DND-41 (cell line): ENCODE measurements at regions not wholly inside any gene's neighbourhood (a gene's known extent, or its start where the extent isn't known, plus 50 kb on each side); places are given as distances from the start of the nearest gene placed in this dataset.

Experiments
- EZH2 ChIP-seq: IDR thresholded peaks from 3 replicates; pipeline ENCODE4 v1.6.1; 2012; ENCODE audit warnings: borderline replicate concordance, low read depth, mild to moderate bottlenecking, moderate library complexity, low read length, inconsistent platforms; ENCODE audit not compliant: severe bottlenecking
- TF ChIP-seq, protein P1 (sequence below): IDR thresholded peaks from 2 replicates; pipeline ENCODE4 v1.5.1; 2012; ENCODE audit warnings: borderline replicate concordance, low read length, moderate library complexity, mild to moderate bottlenecking; ENCODE audit not compliant: poor library complexity, severe bottlenecking; ENCODE audit errors: extremely low read depth

GRCh38 chr6:10202581-10202980, 212.3 kb downstream of the TFAP2A start:
- TF ChIP-seq, protein P1, sequence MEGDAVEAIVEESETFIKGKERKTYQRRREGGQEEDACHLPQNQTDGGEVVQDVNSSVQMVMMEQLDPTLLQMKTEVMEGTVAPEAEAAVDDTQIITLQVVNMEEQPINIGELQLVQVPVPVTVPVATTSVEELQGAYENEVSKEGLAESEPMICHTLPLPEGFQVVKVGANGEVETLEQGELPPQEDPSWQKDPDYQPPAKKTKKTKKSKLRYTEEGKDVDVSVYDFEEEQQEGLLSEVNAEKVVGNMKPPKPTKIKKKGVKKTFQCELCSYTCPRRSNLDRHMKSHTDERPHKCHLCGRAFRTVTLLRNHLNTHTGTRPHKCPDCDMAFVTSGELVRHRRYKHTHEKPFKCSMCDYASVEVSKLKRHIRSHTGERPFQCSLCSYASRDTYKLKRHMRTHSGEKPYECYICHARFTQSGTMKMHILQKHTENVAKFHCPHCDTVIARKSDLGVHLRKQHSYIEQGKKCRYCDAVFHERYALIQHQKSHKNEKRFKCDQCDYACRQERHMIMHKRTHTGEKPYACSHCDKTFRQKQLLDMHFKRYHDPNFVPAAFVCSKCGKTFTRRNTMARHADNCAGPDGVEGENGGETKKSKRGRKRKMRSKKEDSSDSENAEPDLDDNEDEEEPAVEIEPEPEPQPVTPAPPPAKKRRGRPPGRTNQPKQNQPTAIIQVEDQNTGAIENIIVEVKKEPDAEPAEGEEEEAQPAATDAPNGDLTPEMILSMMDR = no peak
- no peak for TF ChIP-seq EZH2
